HUDEP-2 (cell line): ENCODE measurements at regions not wholly inside any gene's neighbourhood (a gene's known extent, or its start where the extent isn't known, plus 50 kb on each side); places are given as distances from the start of the nearest gene placed in this dataset.
"Not testable (repeated sequence)": the region's sequence is repeated elsewhere in the genome, so short reads cannot be mapped to it uniquely, and the experiment has no call there.

Experiments used
- DNase-seq, 76 experiments: peaks; one replicate each; lab custom pipeline; 2025; ENCODE audit not compliant: unreplicated experiment in 76 of 76; lab: John Stamatoyannopoulos, UW

DNA sequence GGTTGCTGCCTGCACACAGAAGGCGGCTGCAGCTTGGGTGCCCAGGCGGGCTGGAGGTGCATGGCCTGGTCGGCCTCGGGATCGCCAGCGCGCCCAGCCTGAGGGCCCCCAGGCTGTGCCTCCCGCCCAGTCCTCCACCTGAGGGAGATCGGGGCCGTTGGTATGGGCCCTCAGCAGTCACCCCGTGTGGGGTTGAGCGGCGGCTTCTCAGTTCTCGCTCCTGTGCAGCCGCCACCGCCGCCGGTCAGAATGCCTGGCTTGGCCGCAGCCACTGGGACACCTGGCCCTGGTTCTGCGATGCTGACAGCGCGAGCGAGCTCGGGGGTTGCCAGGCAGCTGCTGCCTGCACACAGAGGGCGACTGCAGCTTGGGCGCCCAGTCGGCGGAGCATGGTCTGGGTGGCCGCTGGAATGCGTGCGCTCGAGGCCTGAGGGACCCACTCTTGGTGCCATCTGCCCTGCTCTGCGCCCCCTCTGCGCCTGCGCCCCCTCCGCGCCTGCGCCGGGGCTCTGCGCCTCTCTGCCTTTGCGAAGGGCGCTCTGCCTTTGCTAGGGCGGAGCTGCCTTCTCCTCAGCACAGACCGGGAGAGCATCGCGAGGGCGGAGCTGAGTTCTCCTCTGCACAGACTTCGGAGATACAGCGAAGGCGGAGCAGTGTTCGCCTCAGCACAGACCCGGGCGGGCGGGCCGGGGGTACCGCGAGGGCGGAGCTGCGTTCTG is 84.6 kb upstream of the ZNG1F start:
- not testable (repeated sequence) for DNase-seq

DNA sequence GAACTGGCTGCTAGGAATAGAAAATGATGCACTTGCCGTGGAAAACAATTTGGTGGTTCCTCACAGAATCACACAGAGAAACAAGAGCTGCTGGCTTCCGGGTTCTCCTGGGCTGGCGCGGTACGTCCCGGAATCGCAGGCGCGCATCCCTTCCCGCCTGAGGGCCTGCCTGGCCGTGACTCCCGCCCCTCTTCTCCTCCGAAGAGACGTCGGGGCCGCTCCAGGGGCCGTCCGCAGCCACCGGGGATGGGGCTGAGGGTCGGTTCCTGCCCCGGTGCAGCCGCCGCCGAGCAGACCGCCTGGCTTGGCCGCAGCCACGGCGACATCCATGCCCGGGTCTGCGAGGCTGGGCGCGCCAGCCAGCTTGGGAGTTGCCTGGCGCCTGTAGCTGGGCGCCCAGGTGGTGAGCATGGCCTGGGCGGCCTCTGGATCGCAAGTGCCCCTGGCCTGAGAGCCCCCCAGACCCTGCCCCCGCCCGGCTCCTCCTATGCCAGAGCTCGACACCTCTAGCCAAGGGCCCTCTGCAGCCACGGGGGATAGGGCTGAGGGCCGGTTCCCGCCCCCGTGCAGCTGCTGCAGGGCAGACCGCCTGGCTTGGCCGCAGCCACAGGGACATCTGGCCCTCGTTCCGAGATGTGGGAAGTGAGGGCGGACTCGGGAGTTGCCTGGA is 83.9 kb upstream of the ZNG1F start:
- not testable (repeated sequence) for DNase-seq

DNA sequence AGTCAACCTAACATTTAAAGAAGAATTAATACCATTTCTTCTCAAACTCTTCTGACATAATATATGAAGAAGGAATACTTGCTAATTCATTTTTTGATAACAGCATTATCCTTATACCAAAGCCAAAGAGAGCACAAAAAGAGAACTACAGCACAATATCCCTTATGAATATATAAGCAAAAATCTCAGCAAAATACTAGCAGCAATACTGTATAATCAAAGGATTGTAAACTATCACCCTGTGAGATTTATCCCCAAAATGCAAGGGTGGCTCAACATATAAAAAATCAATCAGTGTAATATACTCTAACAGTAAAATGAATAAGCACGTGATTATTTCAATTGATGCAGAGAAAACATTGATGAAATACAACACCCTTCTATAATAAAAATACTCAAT is 81.9 kb upstream of the ZNG1F start:
- not testable (repeated sequence) for DNase-seq

DNA sequence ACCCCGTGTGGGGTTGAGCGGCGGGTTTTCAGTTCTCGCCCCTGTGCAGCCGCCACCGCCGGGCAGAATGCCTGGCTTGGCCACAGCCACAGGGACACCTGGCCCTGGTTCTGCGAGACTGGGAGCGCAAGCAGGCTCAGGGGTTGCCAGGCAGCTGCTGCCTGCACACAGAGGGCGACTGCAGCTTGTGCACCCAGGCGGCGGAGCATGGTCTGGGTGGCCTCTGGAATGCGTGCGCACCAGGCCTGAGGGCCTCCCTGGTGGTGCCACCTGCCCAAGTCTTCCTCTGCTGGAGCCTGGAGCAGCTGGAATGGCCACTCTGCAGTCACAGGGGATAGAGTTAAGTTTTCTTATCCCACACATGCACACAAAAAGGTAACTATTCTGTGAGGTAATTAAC is 80.4 kb upstream of the ZNG1F start:
- DNase-seq, result not testable (repeated sequence)

- DNase-seq, result not testable (repeated sequence)
These were observed 79.9 kb upstream of the ZNG1F start for GRCh38 chr9:41269054-41269453.

DNA sequence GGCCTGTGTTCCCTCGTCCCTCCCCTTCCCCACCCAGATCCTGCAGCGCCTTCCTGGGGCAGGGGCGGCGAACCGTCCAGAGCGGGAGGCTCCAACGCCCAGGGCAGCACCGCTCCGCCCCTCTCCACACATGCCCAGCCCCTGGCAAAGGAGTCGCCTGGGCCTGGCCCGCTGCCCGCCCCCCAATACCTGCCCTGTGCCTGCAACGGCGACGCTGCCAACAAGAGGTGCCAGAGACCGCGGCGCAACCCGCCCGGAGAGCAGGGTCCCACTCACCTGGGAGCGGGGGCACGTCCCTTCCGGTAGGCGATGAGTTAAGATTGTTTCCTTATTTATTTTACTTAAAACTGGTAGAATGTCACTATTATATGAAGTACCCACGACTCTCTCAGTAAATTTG is 77.5 kb upstream of the ZNG1F start:
- DNase-seq, result not testable (repeated sequence)

GRCh38 chr9:41266000-41266399 is 76.9 kb upstream of the ZNG1F start:
- DNase-seq, result not testable (repeated sequence)

- DNase-seq, result not testable (repeated sequence)
These were observed 62.9 kb upstream of the ZNG1F start for GRCh38 chr9:41251973-41252372.

DNA sequence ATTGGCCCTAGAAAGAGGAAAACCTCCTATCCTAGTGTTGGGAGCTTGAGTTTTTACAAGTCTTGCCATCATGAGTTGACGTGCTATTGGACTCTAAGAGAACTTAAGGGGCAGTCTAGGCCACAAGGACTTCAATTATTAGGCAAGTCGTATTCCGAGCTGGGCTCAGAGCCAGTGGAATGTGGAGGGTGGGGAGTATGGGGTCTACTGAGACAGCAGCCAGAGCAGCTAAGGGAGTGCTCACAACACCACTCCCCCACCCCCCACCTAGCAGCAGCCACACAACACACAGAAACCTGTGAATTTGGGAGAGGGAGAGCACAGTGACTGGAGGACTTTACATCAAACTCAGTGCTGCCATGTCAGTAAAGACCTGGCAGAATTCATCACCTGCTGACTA is 62.0 kb upstream of the ZNG1F start:
- DNase-seq, result not testable (repeated sequence)

- DNase-seq, result not testable (repeated sequence)
These were observed 57.6 kb upstream of the ZNG1F start for GRCh38 chr9:41246702-41247101.
